Panc1 (cell line): ENCODE measurements at regions not wholly inside any gene's neighbourhood (a gene's known extent, or its start where the extent isn't known, plus 50 kb on each side); places are given as distances from the start of the nearest gene placed in this dataset.

ENCODE experiments used
- CTCF ChIP-seq: fragments of 450-650 bp; IDR thresholded peaks from 2 replicates; pipeline ENCODE4 v1.5.1; 2017; ENCODE audit warnings: mild to moderate bottlenecking
- POLR2AphosphoS5 ChIP-seq: IDR thresholded peaks from 2 replicates; pipeline ENCODE4 v1.6.1; 2012; ENCODE audit warnings: mild to moderate bottlenecking, low read depth, low read length, moderate library complexity
- REST ChIP-seq, 2 experiments: IDR thresholded peaks; 2 replicates each; pipeline ENCODE4 v1.6.1; 2011 to 2012; ENCODE audit warnings: low read depth in 2 of 2, control low read depth in 1 of 2, low read length in 1 of 2, mild to moderate bottlenecking in 1 of 2, moderate library complexity in 1 of 2; ENCODE audit not compliant: insufficient read depth in 1 of 2
- TCF7L2 ChIP-seq: IDR thresholded peaks from 2 replicates; pipeline ENCODE4 v1.6.1; 2011; ENCODE audit warnings: mild to moderate bottlenecking, low read depth, low read length, inconsistent platforms

DNA sequence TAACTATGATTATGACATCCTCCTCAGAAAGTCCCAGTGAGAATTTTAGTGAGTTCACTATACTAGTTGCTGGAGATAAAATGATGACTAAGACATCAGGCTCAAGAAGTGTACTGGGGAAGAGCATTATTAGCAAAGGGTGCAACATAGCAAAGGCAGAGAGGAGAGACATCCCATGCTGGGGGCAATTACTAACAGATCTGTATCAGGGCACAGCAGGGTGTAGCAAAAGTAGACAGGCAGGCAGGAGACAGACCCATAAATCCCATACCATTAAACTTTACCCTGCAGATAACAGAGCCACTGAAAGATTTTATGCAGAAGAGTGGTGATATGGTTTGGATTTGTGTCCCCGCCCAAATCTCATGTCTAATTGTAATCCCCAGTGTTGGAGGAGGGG, 161.7 kb downstream of the SP3 start:
- TF ChIP-seq POLR2AphosphoS5 (no peak), CTCF (no peak), TCF7L2 (no peak), REST (IDR thresholded peaks at IDR 0.05; ENCODE audit: insufficient read depth in 1 of 2, low read depth in 2 of 2, low read length in 1 of 2) (no peak)
